ENCODE measurements at regions not wholly inside any gene's neighbourhood (a gene's known extent, or its start where the extent isn't known, plus 50 kb on each side); places are given as distances from the start of the nearest gene placed in this dataset.
A peak's percentile ranks its signal among the peaks of the same experiment; 100 is the strongest.

DNA sequence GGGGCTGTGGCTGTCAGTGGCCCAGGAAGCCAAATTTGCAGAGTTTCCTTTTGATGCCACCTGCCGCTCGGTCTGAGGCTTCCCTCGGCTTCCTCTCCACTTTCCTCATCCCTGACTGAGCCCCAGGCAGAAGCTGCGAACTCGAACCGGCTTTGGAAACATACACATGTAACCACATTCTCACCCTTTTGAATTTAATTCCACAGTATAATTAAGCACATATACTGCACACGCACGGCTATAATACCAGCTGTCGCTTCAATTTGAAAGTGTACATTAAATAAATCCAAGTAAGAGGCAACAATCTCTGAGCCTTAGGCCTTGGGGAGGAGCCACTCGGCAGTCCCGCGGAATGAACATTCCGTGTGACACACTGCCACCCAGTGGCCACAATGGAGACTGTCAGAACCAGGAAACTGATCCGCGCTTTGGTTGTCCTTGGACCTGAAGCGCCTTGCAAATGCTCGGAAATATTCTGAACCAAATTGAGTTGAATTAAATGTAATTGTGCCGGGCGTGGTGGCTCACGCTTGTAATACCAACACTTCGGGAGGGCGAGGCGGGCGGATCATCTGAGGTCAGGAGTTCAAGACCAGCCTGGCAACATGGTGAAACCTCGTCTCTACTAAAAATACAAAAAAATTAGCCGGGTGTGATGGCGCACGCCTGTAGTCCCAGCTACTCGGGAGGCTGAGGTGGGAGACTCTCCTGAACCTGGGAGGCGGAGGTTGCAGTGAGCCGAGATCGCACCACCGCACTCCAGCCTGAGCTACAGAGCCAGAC is 117.9 kb upstream of the TMPO start:
- DNase-seq (ENCODE audit: extremely low read depth, insufficient read length), result peak; percentile 65
- Histone ChIP-seq H3K36me3 (ENCODE audit: control insufficient read depth, insufficient read depth, low read length) (no peaks in the 10 kb centered on the region), H3K4me3 (replicated peaks; ENCODE audit: low read depth, low read length) (peak overlapping the region; percentile 20)

DNA sequence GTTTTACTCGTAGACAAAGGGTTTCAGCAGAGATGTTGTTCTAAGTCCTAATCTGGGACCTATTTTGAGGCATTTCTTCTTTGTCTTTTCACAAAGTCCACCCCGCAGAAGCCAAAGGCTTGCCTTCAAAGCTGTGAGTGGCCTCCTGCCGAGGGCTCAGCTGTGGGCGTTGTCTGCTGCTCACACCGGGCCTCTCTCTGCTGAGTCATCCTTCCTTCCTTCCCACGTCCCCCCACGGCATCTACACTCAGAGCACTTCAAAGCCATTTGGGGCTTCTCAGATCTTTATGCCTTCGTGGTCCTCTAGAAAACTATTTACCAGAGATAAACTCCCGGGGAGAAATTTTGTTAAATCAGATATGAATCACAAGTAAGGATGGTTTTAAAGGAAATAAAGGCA is 115.9 kb upstream of the TMPO start:
- peak; percentile 34 for DNase-seq (ENCODE audit: extremely low read depth, insufficient read length)
- Histone ChIP-seq H3K4me3 (replicated peaks; ENCODE audit: low read depth, low read length) (no peak overlapping the region), H3K36me3 (ENCODE audit: control insufficient read depth, insufficient read depth, low read length) (no peaks in the 10 kb centered on the region), H3K27me3 (replicated peaks; ENCODE audit: control insufficient read depth, insufficient read depth, low read length) (no peaks in the 10 kb centered on the region)
- TF ChIP-seq, protein P1, sequence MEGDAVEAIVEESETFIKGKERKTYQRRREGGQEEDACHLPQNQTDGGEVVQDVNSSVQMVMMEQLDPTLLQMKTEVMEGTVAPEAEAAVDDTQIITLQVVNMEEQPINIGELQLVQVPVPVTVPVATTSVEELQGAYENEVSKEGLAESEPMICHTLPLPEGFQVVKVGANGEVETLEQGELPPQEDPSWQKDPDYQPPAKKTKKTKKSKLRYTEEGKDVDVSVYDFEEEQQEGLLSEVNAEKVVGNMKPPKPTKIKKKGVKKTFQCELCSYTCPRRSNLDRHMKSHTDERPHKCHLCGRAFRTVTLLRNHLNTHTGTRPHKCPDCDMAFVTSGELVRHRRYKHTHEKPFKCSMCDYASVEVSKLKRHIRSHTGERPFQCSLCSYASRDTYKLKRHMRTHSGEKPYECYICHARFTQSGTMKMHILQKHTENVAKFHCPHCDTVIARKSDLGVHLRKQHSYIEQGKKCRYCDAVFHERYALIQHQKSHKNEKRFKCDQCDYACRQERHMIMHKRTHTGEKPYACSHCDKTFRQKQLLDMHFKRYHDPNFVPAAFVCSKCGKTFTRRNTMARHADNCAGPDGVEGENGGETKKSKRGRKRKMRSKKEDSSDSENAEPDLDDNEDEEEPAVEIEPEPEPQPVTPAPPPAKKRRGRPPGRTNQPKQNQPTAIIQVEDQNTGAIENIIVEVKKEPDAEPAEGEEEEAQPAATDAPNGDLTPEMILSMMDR (IDR thresholded peaks at IDR 0.05; ENCODE audit: insufficient read depth, low read length, poor library complexity, severe bottlenecking), result no peak

More for the DNA sequence above, 117.9 kb upstream of the TMPO start:
- H3K27me3 ChIP-seq (replicated peaks; ENCODE audit: control insufficient read depth, insufficient read depth, low read length), result no peaks in the 10 kb centered on the region
- TF ChIP-seq, protein P1 (IDR thresholded peaks at IDR 0.05; ENCODE audit: insufficient read depth, low read length, poor library complexity, severe bottlenecking), result peak; percentile 88

DNA sequence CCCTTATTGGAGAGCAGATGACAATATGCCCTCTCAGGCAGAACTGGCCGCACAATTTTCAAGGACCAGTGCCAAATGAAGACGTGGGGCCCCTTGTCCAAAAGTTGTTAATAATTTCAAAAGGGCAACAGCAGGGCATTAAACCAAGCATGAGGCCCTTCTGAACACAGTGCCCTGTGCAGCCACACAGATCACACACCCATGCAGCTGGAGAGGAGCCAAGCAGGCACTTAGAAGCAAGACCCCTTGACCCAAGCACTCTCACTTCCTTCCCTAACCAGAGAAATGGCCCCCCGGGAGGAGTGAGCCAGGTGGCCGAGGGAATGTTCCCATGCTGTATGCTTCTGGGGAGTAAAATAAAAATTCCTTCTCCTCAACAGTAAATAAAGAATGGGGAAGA is 114.0 kb upstream of the TMPO start:
- Histone ChIP-seq H3K36me3 (ENCODE audit: control insufficient read depth, insufficient read depth, low read length) (no peaks in the 10 kb centered on the region), H3K4me3 (replicated peaks; ENCODE audit: low read depth, low read length) (no peak overlapping the region), H3K27me3 (replicated peaks; ENCODE audit: control insufficient read depth, insufficient read depth, low read length) (no peaks in the 10 kb centered on the region)
- TF ChIP-seq, protein P1 (IDR thresholded peaks at IDR 0.05; ENCODE audit: insufficient read depth, low read length, poor library complexity, severe bottlenecking), result no peak
- DNase-seq (ENCODE audit: extremely low read depth, insufficient read length), result no peak

DNA sequence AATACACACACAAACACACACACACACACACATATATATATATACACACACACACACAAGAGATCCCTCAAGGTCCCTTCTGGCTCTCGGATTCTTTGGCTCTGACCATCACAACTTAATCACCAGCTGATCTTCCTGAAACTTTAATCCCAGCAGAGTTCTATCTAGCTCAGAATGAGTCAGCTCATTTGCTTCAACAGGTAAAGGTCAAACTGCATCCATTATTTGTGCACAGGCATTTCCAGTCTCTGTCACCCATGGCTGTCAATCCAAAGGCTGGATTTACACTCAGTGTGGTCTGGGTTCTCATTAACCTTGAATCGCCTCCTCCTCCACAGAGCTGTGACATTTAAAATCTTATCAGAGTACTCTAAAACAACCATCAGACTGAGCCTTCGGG is 113.3 kb upstream of the TMPO start:
- Histone ChIP-seq H3K27me3 (replicated peaks; ENCODE audit: control insufficient read depth, insufficient read depth, low read length) (no peaks in the 10 kb centered on the region), H3K36me3 (ENCODE audit: control insufficient read depth, insufficient read depth, low read length) (no peaks in the 10 kb centered on the region), H3K4me3 (replicated peaks; ENCODE audit: low read depth, low read length) (no peak overlapping the region)
- no peak for DNase-seq (ENCODE audit: extremely low read depth, insufficient read length)
- TF ChIP-seq, protein P1 (IDR thresholded peaks at IDR 0.05; ENCODE audit: insufficient read depth, low read length, poor library complexity, severe bottlenecking), result no peak

DNA sequence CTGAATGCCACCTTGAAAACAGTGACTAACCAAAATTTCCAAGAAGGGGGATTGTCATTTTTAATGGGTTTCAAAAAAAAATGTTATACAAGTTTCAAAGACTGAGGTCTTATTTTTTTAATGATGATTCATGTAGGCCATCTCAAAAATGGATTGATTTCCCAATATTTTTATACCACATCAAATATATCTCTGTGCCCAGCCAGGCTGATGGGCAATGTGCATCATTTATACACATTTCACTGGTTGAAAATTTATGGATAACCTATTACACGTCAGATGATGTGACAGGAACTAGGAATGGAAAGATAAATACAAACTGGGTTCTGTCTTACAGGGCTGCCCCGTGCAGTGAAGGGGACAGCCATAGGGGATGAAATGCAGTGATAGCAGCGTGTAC is 112.7 kb upstream of the TMPO start:
- no peaks in the 10 kb centered on the region for H3K36me3 ChIP-seq (ENCODE audit: control insufficient read depth, insufficient read depth, low read length)
- H3K27me3 ChIP-seq (replicated peaks; ENCODE audit: control insufficient read depth, insufficient read depth, low read length), result no peaks in the 10 kb centered on the region
- DNase-seq (ENCODE audit: extremely low read depth, insufficient read length), result no peak
- no peak overlapping the region for H3K4me3 ChIP-seq (replicated peaks; ENCODE audit: low read depth, low read length)
- TF ChIP-seq, protein P1 (IDR thresholded peaks at IDR 0.05; ENCODE audit: insufficient read depth, low read length, poor library complexity, severe bottlenecking), result no peak
